Muscle of back (tissue), 3 donors: ENCODE measurements at regions not wholly inside any gene's neighbourhood (a gene's known extent, or its start where the extent isn't known, plus 50 kb on each side); places are given as distances from the start of the nearest gene placed in this dataset.
"Not testable (repeated sequence)": the region's sequence is repeated elsewhere in the genome, so short reads cannot be mapped to it uniquely, and the experiment has no call there.

Experiments used
- DNase-seq, 3 donors: peaks; one replicate each; pipeline versions ENCODE4 v3.0.0 to v3.0.0-alpha.2; 2013

- DNase-seq = not testable (repeated sequence)
Measured at GRCh38 chr12:19823326-19823725, 384.0 kb downstream of the AEBP2 start.

GRCh38 chr12:19826980-19827550 lies 387.8 kb downstream of the AEBP2 start:
- DNase-seq = no peak

- no peak for DNase-seq
Measured at GRCh38 chr12:19829100-19829853, 390.0 kb downstream of the AEBP2 start.

GRCh38 chr12:19830446-19830845 lies 391.2 kb downstream of the AEBP2 start:
- DNase-seq = no peak

GRCh38 chr12:19833775-19834501 lies 394.6 kb downstream of the AEBP2 start:
- peak in 1 of 3 donors; percentile 59 for DNase-seq

GRCh38 chr12:19834592-19834991 lies 395.3 kb downstream of the AEBP2 start:
- no peak for DNase-seq

- no peak for DNase-seq
Measured at GRCh38 chr12:19836056-19836455, 396.8 kb downstream of the AEBP2 start.

GRCh38 chr12:19836456-19836855 lies 397.2 kb downstream of the AEBP2 start:
- DNase-seq = no peak

GRCh38 chr12:19837543-19837942 lies 398.3 kb downstream of the AEBP2 start:
- DNase-seq = no peak

- DNase-seq = peak in 1 of 3 donors; percentile 31
Measured at GRCh38 chr12:19841451-19841850, 402.2 kb downstream of the AEBP2 start.

- DNase-seq = no peak
Measured at GRCh38 chr12:19842116-19842515, 402.8 kb downstream of the AEBP2 start.

GRCh38 chr12:19844224-19844623 lies 404.9 kb downstream of the AEBP2 start:
- DNase-seq = no peak

GRCh38 chr12:19846574-19846973 lies 407.3 kb downstream of the AEBP2 start:
- no peak for DNase-seq

- peak in 2 of 3 donors; percentile 41 to 49 for DNase-seq
Measured at GRCh38 chr12:19847294-19848059, 408.2 kb downstream of the AEBP2 start.

GRCh38 chr12:19848421-19848820 lies 409.1 kb downstream of the AEBP2 start:
- no peak for DNase-seq

GRCh38 chr12:19849208-19849607 lies 409.9 kb downstream of the AEBP2 start:
- DNase-seq = no peak

GRCh38 chr12:19850346-19851065 lies 411.2 kb downstream of the AEBP2 start:
- peak in 1 of 3 donors; percentile 33 for DNase-seq

- DNase-seq = no peak
Measured at GRCh38 chr12:19852100-19852855, 413.0 kb downstream of the AEBP2 start.

- no peak for DNase-seq
Measured at GRCh38 chr12:19855851-19856250, 416.6 kb downstream of the AEBP2 start.

GRCh38 chr12:19856389-19856788 lies 417.1 kb downstream of the AEBP2 start:
- DNase-seq = peak in 1 of 3 donors; percentile 30

- no peak for DNase-seq
Measured at GRCh38 chr12:19857204-19857603, 417.9 kb downstream of the AEBP2 start.
